Mesothelial cell of epicardium (in vitro differentiated cells): ENCODE measurements at regions not wholly inside any gene's neighbourhood (a gene's known extent, or its start where the extent isn't known, plus 50 kb on each side); places are given as distances from the start of the nearest gene placed in this dataset.

Experiments
- DNase-seq, 2 experiments: peaks; one replicate each; pipeline ENCODE4 v3.0.0; 2021; ENCODE audit warnings: low spot score in 2 of 2; ENCODE audit not compliant: unreplicated experiment in 2 of 2
- H3K27ac Mint-ChIP-seq: 2 replicates; pipeline ENCODE4 v1.8.0; 2021; ENCODE audit warnings: mixed read lengths
- H3K27me3 Mint-ChIP-seq: 2 replicates; pipeline ENCODE4 v1.8.0; 2021; ENCODE audit warnings: low read depth, mixed read lengths
- H3K36me3 Mint-ChIP-seq: 2 replicates; pipeline ENCODE4 v1.8.0; 2021; ENCODE audit warnings: mixed read lengths
- H3K4me1 Mint-ChIP-seq: 2 replicates; pipeline ENCODE4 v1.8.0; 2021; ENCODE audit warnings: mixed read lengths
- H3K4me3 Mint-ChIP-seq: 2 replicates; pipeline ENCODE4 v1.8.0; 2021; ENCODE audit warnings: mild to moderate bottlenecking, moderate library complexity, mixed read lengths
- H3K9me3 Mint-ChIP-seq: 2 replicates; pipeline ENCODE4 v1.8.0; 2021; ENCODE audit warnings: mixed read lengths
- CTCF ChIP-seq: fragments of 200-600 bp; sonication (generic); IDR thresholded peaks from one replicate; pipeline ENCODE4 v1.5.0; 2021; ENCODE audit warnings: antibody characterized with exemption; ENCODE audit not compliant: unreplicated experiment

DNA sequence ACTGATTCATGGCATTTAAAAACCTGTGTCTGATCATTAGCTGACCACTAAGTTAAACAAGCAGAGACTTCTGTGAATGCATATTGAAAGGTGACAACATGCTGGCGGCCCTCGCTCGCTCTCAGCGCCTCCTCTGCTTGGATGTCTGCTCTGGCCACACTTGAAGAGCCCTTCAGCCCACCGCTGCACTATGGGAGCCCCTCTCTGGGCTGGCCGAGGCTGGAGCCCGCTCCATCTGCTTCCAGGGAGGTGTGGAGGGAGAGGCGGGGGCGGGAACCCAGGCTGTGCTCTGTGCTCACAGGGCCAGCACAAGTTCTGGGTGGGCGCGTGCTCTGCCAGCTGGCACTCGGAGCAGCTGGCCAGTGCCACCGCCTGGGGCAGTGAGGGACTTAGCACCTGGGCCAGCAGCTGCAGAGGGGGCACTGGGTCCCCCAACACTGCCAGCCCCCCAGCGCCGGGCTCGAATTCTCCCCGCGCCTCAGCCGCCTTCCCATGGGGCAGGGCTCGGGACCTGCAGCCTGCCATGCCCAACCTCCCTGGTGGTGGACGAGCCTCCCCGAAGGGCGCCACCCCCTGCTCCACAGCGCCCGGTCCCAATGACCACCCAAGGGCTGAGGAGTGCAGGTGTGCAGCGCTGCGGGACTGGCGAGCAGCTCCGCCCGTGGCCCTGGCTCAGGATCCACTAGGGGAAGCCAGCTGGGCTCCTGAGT lies 252.4 kb downstream of the ZIC4 start:
- no peak for TF ChIP-seq CTCF
- Mint-ChIP-seq H3K9me3 (peaks cover 12% of the 10 kb centered on the region), H3K4me1 (peaks cover 9% of the 10 kb centered on the region), H3K27ac (no peak overlapping the region), H3K27me3 (no peaks in the 10 kb centered on the region), H3K4me3 (no peak overlapping the region), H3K36me3 (no peaks in the 10 kb centered on the region)
- DNase-seq, result no peak

DNA sequence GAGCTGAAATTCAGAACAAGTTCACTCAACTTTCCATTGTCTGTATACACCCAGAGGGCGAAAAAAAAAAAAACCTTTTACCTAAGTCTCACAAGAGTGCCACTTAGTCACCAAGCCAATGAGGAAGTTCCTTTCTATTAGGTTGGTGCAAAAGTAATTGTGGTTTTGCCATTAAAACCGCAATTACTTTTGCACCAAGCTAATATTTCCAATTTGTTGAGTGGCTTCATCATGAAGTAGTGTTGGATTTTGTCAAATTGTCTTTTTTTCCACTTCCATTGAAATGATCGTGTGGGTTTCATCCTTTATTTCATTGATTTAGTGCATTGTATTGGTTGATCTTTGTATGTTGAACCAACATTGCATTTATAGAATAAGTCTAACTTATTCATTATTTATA lies 253.9 kb downstream of the ZIC4 start:
- H3K9me3 Mint-ChIP-seq, result peaks cover 17% of the 10 kb centered on the region
- no peaks in the 10 kb centered on the region for H3K27me3 Mint-ChIP-seq
- H3K27ac Mint-ChIP-seq, result no peak overlapping the region
- H3K4me1 Mint-ChIP-seq, result peaks cover 5% of the 10 kb centered on the region
- no peak for TF ChIP-seq CTCF
- H3K4me3 Mint-ChIP-seq, result no peak overlapping the region
- H3K36me3 Mint-ChIP-seq, result no peaks in the 10 kb centered on the region
- DNase-seq, result no peak

- no peak for TF ChIP-seq CTCF
- Mint-ChIP-seq H3K36me3 (no peaks in the 10 kb centered on the region), H3K27me3 (peaks cover 3% of the 10 kb centered on the region), H3K9me3 (no peaks in the 10 kb centered on the region), H3K4me3 (no peak overlapping the region), H3K27ac (no peak overlapping the region), H3K4me1 (no peaks in the 10 kb centered on the region)
- DNase-seq, result no peak
These were observed 264.6 kb downstream of the ZIC4 start for GRCh38 chr3:147141516-147142288.

DNA sequence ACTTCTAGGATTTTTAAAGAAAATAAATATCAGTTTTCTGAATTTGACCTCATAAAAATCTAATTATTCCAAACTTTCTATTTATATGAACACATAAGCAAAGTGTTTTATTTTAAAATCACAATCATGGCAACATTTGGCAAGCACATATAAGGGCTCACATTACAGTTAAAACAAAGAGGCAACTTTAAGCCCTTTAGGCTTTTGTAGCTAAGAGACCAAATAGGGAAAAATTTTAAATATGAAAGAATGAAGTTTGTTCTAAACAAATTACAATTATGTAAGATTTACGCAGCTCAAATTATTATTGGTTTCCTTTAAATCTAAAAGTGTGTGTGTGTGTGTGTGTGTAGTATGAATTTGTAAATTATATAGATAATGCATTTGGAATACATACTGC lies 267.0 kb downstream of the ZIC4 start:
- no peak for TF ChIP-seq CTCF
- DNase-seq, result no peak
- Mint-ChIP-seq H3K4me1 (no peaks in the 10 kb centered on the region), H3K9me3 (no peaks in the 10 kb centered on the region), H3K27me3 (no peaks in the 10 kb centered on the region), H3K27ac (no peak overlapping the region), H3K36me3 (no peaks in the 10 kb centered on the region), H3K4me3 (no peak overlapping the region)

- TF ChIP-seq CTCF, result no peak
- Mint-ChIP-seq H3K4me1 (no peaks in the 10 kb centered on the region), H3K36me3 (no peaks in the 10 kb centered on the region), H3K4me3 (no peak overlapping the region), H3K27ac (no peak overlapping the region), H3K27me3 (no peaks in the 10 kb centered on the region), H3K9me3 (peaks cover 25% of the 10 kb centered on the region)
- no peak for DNase-seq
These were observed 274.2 kb downstream of the ZIC4 start for GRCh38 chr3:147132168-147132567.
